ENCODE measurements at regions not wholly inside any gene's neighbourhood (a gene's known extent, or its start where the extent isn't known, plus 50 kb on each side); places are given as distances from the start of the nearest gene placed in this dataset.

DNA sequence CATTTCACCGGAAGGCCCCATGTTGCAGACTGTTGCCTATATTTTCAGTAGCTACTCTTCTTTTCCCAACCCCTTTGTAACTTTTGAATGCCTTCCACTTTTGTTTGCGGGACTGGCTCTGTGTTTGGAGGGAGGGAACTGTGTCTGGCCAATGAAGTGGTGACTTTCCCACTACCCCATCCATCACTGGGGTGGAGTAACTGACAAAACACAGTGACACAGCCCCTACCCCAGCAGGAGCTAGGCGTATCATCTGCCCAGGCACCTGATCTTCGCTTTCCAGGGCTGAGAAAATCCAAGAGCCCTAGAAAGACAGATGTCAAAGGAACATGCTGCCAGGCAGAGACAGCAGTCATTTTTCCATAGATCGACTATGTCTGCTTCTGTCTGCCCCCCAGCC, 710.6 kb upstream of the CELF2 start:
- TF ChIP-seq, protein P1, sequence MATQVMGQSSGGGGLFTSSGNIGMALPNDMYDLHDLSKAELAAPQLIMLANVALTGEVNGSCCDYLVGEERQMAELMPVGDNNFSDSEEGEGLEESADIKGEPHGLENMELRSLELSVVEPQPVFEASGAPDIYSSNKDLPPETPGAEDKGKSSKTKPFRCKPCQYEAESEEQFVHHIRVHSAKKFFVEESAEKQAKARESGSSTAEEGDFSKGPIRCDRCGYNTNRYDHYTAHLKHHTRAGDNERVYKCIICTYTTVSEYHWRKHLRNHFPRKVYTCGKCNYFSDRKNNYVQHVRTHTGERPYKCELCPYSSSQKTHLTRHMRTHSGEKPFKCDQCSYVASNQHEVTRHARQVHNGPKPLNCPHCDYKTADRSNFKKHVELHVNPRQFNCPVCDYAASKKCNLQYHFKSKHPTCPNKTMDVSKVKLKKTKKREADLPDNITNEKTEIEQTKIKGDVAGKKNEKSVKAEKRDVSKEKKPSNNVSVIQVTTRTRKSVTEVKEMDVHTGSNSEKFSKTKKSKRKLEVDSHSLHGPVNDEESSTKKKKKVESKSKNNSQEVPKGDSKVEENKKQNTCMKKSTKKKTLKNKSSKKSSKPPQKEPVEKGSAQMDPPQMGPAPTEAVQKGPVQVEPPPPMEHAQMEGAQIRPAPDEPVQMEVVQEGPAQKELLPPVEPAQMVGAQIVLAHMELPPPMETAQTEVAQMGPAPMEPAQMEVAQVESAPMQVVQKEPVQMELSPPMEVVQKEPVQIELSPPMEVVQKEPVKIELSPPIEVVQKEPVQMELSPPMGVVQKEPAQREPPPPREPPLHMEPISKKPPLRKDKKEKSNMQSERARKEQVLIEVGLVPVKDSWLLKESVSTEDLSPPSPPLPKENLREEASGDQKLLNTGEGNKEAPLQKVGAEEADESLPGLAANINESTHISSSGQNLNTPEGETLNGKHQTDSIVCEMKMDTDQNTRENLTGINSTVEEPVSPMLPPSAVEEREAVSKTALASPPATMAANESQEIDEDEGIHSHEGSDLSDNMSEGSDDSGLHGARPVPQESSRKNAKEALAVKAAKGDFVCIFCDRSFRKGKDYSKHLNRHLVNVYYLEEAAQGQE (IDR thresholded peaks at IDR 0.05; ENCODE audit: insufficient replicate concordance, low read depth): no peak
- TF ChIP-seq, protein P2, sequence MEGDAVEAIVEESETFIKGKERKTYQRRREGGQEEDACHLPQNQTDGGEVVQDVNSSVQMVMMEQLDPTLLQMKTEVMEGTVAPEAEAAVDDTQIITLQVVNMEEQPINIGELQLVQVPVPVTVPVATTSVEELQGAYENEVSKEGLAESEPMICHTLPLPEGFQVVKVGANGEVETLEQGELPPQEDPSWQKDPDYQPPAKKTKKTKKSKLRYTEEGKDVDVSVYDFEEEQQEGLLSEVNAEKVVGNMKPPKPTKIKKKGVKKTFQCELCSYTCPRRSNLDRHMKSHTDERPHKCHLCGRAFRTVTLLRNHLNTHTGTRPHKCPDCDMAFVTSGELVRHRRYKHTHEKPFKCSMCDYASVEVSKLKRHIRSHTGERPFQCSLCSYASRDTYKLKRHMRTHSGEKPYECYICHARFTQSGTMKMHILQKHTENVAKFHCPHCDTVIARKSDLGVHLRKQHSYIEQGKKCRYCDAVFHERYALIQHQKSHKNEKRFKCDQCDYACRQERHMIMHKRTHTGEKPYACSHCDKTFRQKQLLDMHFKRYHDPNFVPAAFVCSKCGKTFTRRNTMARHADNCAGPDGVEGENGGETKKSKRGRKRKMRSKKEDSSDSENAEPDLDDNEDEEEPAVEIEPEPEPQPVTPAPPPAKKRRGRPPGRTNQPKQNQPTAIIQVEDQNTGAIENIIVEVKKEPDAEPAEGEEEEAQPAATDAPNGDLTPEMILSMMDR (IDR thresholded peaks at IDR 0.05; ENCODE audit: insufficient read depth, low read length): no peak

Measured in HL-60 (cell line).